Endodermal cell (in vitro differentiated cells): ENCODE measurements at regions not wholly inside any gene's neighbourhood (a gene's known extent, or its start where the extent isn't known, plus 50 kb on each side); places are given as distances from the start of the nearest gene placed in this dataset.

Experiments
- DNase-seq: peaks from one replicate; pipeline ENCODE4 v3.0.0-alpha.2; 2017
- H3K27ac ChIP-seq: 2 replicates; pipeline ENCODE4 v1.5.1; 2013; ENCODE audit warnings: mild to moderate bottlenecking, low read depth, low read length, moderate library complexity
- H3K27me3 ChIP-seq: 2 replicates; pipeline ENCODE4 v1.6.1; 2013; ENCODE audit warnings: mild to moderate bottlenecking, low read length, moderate library complexity; ENCODE audit not compliant: insufficient read depth, control insufficient read depth, poor library complexity, severe bottlenecking
- H3K36me3 ChIP-seq: 2 replicates; pipeline ENCODE4 v1.7.0; 2013; ENCODE audit warnings: mild to moderate bottlenecking, low read length, moderate library complexity; ENCODE audit not compliant: control insufficient read depth, insufficient read depth
- H3K4me1 ChIP-seq: one replicate; pipeline ENCODE4 v1.7.0; 2013; ENCODE audit warnings: low read length; ENCODE audit not compliant: control insufficient read depth, insufficient read depth
- H3K4me3 ChIP-seq: 2 replicates; pipeline ENCODE4 v1.5.1; 2013; ENCODE audit warnings: mild to moderate bottlenecking, low read length, moderate library complexity
- H3K9ac ChIP-seq: 2 replicates; pipeline ENCODE4 v1.6.1; 2013; ENCODE audit warnings: mild to moderate bottlenecking, low read length, moderate library complexity; ENCODE audit not compliant: poor library complexity, severe bottlenecking; ENCODE audit errors: extremely low read depth
- H3K9me3 ChIP-seq: 2 replicates; pipeline ENCODE4 v1.6.1; 2013; ENCODE audit warnings: mild to moderate bottlenecking, low read length, moderate library complexity; ENCODE audit not compliant: control insufficient read depth
- H3K27ac Mint-ChIP-seq: 2 replicates; pipeline ENCODE4 v1.8.0; 2020; ENCODE audit warnings: mixed read lengths
- H3K27me3 Mint-ChIP-seq: 2 replicates; pipeline ENCODE4 v1.8.0; 2021; ENCODE audit warnings: mild to moderate bottlenecking, mixed read lengths; ENCODE audit not compliant: insufficient read depth
- H3K36me3 Mint-ChIP-seq: 2 replicates; pipeline ENCODE4 v1.8.0; 2020; ENCODE audit warnings: low read depth, mixed read lengths
- H3K4me1 Mint-ChIP-seq: 2 replicates; pipeline ENCODE4 v1.8.0; 2020; ENCODE audit warnings: mixed read lengths
- H3K4me3 Mint-ChIP-seq: 2 replicates; pipeline ENCODE4 v1.8.0; 2020; ENCODE audit warnings: mild to moderate bottlenecking, moderate library complexity, mixed read lengths
- H3K9me3 Mint-ChIP-seq: 2 replicates; pipeline ENCODE4 v1.8.0; 2020; ENCODE audit warnings: mild to moderate bottlenecking, mixed read lengths
- CTCF ChIP-seq: fragments of 200-600 bp; sonication (generic); conservative IDR thresholded peaks from 2 replicates; pipeline ENCODE4 v1.5.0; 2021; ENCODE audit warnings: antibody characterized with exemption, mild to moderate bottlenecking
- WGBS, 2 experiments: methylation state at CpG; one replicate each; pipeline versions ENCODE4 v1.1.5 to v1.1.7; 2013; ENCODE audit warnings: missing lambda C conversion rate in 2 of 2, mixed read lengths in 1 of 2; ENCODE audit not compliant: insufficient coverage in 1 of 2, insufficient read length in 1 of 2; 5-methylcytosine and 5-hydroxymethylcytosine counted together

GRCh38 chr6:170206851-170207431 is 83.9 kb downstream of the DLL1 start:
- Mint-ChIP-seq H3K9me3 (peaks cover 8% of the 10 kb centered on the region), H3K36me3 (no peaks in the 10 kb centered on the region), H3K27me3 (no peaks in the 10 kb centered on the region), H3K4me1 (no peaks in the 10 kb centered on the region), H3K27ac (no peak overlapping the region), H3K4me3 (no peak overlapping the region)
- no peaks in the 10 kb centered on the region for H3K9me3 ChIP-seq
- H3K27me3 ChIP-seq = no peaks in the 10 kb centered on the region
- no peak overlapping the region for H3K27ac ChIP-seq
- no peak overlapping the region for H3K4me3 ChIP-seq
- no peak overlapping the region for H3K9ac ChIP-seq
- DNase-seq = peak; percentile 31
- TF ChIP-seq CTCF = no peak
- no peaks in the 10 kb centered on the region for H3K4me1 ChIP-seq
- H3K36me3 ChIP-seq = no peaks in the 10 kb centered on the region
- WGBS, 2 experiments = 89 to 91% methylated on average over 9 to 10 of the region's 10 CpGs

GRCh38 chr6:170206317-170206621 is 84.6 kb downstream of the DLL1 start:
- H3K27ac Mint-ChIP-seq = no peak overlapping the region
- no peaks in the 10 kb centered on the region for H3K36me3 Mint-ChIP-seq
- no peaks in the 10 kb centered on the region for H3K4me1 ChIP-seq
- no peak overlapping the region for H3K4me3 ChIP-seq
- no peaks in the 10 kb centered on the region for H3K4me1 Mint-ChIP-seq
- DNase-seq = peak; percentile 13
- no peaks in the 10 kb centered on the region for H3K9me3 ChIP-seq
- 96 to 100% methylated on average over 2 to 4 of the region's 4 CpGs for WGBS, 2 experiments
- peaks cover 8% of the 10 kb centered on the region for H3K9me3 Mint-ChIP-seq
- no peak overlapping the region for H3K4me3 Mint-ChIP-seq
- H3K36me3 ChIP-seq = no peaks in the 10 kb centered on the region
- no peak overlapping the region for H3K9ac ChIP-seq
- no peaks in the 10 kb centered on the region for H3K27me3 ChIP-seq
- H3K27ac ChIP-seq = no peak overlapping the region
- no peaks in the 10 kb centered on the region for H3K27me3 Mint-ChIP-seq
- TF ChIP-seq CTCF = no peak

GRCh38 chr6:170205534-170206316 is 85.2 kb downstream of the DLL1 start:
- Histone ChIP-seq H3K27me3 (no peaks in the 10 kb centered on the region), H3K4me1 (no peaks in the 10 kb centered on the region), H3K9ac (no peak overlapping the region), H3K4me3 (no peak overlapping the region), H3K9me3 (no peaks in the 10 kb centered on the region), H3K36me3 (no peaks in the 10 kb centered on the region), H3K27ac (no peak overlapping the region)
- no peaks in the 10 kb centered on the region for H3K27me3 Mint-ChIP-seq
- no peaks in the 10 kb centered on the region for H3K36me3 Mint-ChIP-seq
- DNase-seq = peak; percentile 13
- TF ChIP-seq CTCF = no peak
- H3K9me3 Mint-ChIP-seq = peaks cover 8% of the 10 kb centered on the region
- H3K4me3 Mint-ChIP-seq = no peak overlapping the region
- 86 to 94% methylated on average over 10 to 14 of the region's 14 CpGs for WGBS, 2 experiments
- H3K4me1 Mint-ChIP-seq = no peaks in the 10 kb centered on the region
- no peak overlapping the region for H3K27ac Mint-ChIP-seq
